DOHH2 (cell line): ENCODE measurements at regions not wholly inside any gene's neighbourhood (a gene's known extent, or its start where the extent isn't known, plus 50 kb on each side); places are given as distances from the start of the nearest gene placed in this dataset.

Experiments used
- H3F3A ChIP-seq: fragments of 200-600 bp; sonication (generic), shearing (Covaris generic); 2 replicates; pipeline ENCODE4 v1.6.0; 2016; ENCODE audit warnings: antibody characterized with exemption, mild to moderate bottlenecking; ENCODE audit not compliant: control insufficient read depth, insufficient read depth
- H3K27ac ChIP-seq: fragments of 200-600 bp; sonication (generic); 2 replicates; pipeline ENCODE4 v1.5.1; 2014; ENCODE audit warnings: low read depth, mild to moderate bottlenecking, low read length, moderate library complexity
- H3K27me3 ChIP-seq: fragments of 200-600 bp; sonication (generic); 2 replicates; pipeline ENCODE4 v1.6.1; 2014; ENCODE audit warnings: mild to moderate bottlenecking, low read length, mixed read lengths; ENCODE audit not compliant: control insufficient read depth
- H3K36me3 ChIP-seq: fragments of 200-600 bp; sonication (generic); 2 replicates; pipeline ENCODE4 v1.6.1; 2014; ENCODE audit warnings: mild to moderate bottlenecking, low read length, moderate library complexity, mixed read lengths; ENCODE audit not compliant: control insufficient read depth
- H3K4me1 ChIP-seq: fragments of 200-600 bp; sonication (generic); 2 replicates; pipeline ENCODE4 v1.6.1; 2014; ENCODE audit warnings: mild to moderate bottlenecking, low read length, mixed read lengths; ENCODE audit not compliant: control insufficient read depth
- H3K4me2 ChIP-seq: fragments of 200-600 bp; sonication (generic); 2 replicates; pipeline ENCODE4 v1.6.0; 2014; ENCODE audit warnings: mild to moderate bottlenecking, low read length, moderate library complexity
- H3K4me3 ChIP-seq: fragments of 200-600 bp; sonication (generic); 2 replicates; pipeline ENCODE4 v1.5.1; 2014; ENCODE audit warnings: mild to moderate bottlenecking, low read length, mixed read lengths
- H3K79me2 ChIP-seq: fragments of 200-600 bp; sonication (generic); 2 replicates; pipeline ENCODE4 v1.6.1; 2014; ENCODE audit warnings: mild to moderate bottlenecking, low read length, mixed read lengths; ENCODE audit not compliant: control insufficient read depth
- H3K9me2 ChIP-seq: fragments of 200-600 bp; sonication (generic); replicated peaks from 2 replicates; pipeline ENCODE4 v1.6.1; 2014; ENCODE audit warnings: mild to moderate bottlenecking, low read length, mixed read lengths; ENCODE audit not compliant: control insufficient read depth
- H3K9me3 ChIP-seq: fragments of 200-600 bp; sonication (generic); 2 replicates; pipeline ENCODE4 v1.6.1; 2014; ENCODE audit warnings: antibody characterized with exemption, low read length, mixed read lengths; ENCODE audit not compliant: control insufficient read depth, insufficient read depth
- H4K20me1 ChIP-seq: fragments of 200-600 bp; sonication (generic); 2 replicates; pipeline ENCODE4 v1.6.0; 2014; ENCODE audit warnings: low read depth, mild to moderate bottlenecking, antibody characterized with exemption, low read length, moderate library complexity; ENCODE audit not compliant: control insufficient read depth, insufficient read depth
- EZH2phosphoT487 ChIP-seq: fragments of 200-600 bp; sonication (generic); IDR thresholded peaks from 2 replicates; pipeline ENCODE4 v1.6.1; 2017; ENCODE audit warnings: borderline replicate concordance, mild to moderate bottlenecking, antibody characterized with exemption, low read length, moderate library complexity, mixed read lengths
- TF ChIP-seq, protein P1 (sequence below): fragments of 200-600 bp; sonication (generic); IDR thresholded peaks from one replicate; pipeline ENCODE4 v1.5.1; 2014; ENCODE audit warnings: antibody characterized with exemption, mild to moderate bottlenecking, low read depth, low read length; ENCODE audit not compliant: poor library complexity, severe bottlenecking

DNA sequence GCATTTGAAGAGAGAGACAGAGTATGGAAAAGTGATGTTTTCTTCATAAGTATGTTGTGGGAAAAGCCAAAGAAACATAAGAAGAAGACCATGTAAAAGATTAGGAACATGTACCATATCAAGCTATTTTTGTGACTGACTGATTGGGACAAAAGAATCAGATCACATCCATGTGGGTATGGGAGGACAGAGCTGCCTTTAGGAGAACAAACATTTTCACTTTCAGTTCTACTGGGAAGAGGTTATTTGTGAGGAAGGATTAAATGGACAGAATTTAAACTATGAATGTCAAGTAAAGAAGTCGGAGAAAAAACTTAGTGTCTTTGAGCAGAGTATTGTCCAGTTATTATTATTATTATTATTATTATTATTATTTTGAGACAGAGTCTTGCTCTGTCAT is 124.4 kb upstream of the HCRTR2 start:
- H3F3A ChIP-seq: no peaks in the 10 kb centered on the region
- no peaks in the 10 kb centered on the region for H3K36me3 ChIP-seq
- TF ChIP-seq, protein P1, sequence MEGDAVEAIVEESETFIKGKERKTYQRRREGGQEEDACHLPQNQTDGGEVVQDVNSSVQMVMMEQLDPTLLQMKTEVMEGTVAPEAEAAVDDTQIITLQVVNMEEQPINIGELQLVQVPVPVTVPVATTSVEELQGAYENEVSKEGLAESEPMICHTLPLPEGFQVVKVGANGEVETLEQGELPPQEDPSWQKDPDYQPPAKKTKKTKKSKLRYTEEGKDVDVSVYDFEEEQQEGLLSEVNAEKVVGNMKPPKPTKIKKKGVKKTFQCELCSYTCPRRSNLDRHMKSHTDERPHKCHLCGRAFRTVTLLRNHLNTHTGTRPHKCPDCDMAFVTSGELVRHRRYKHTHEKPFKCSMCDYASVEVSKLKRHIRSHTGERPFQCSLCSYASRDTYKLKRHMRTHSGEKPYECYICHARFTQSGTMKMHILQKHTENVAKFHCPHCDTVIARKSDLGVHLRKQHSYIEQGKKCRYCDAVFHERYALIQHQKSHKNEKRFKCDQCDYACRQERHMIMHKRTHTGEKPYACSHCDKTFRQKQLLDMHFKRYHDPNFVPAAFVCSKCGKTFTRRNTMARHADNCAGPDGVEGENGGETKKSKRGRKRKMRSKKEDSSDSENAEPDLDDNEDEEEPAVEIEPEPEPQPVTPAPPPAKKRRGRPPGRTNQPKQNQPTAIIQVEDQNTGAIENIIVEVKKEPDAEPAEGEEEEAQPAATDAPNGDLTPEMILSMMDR: no peak
- no peak for TF ChIP-seq EZH2phosphoT487
- H3K9me2 ChIP-seq: no peaks in the 10 kb centered on the region
- no peak overlapping the region for H3K4me2 ChIP-seq
- H3K27me3 ChIP-seq: no peaks in the 10 kb centered on the region
- no peak overlapping the region for H3K4me3 ChIP-seq
- no peaks in the 10 kb centered on the region for H4K20me1 ChIP-seq
- no peaks in the 10 kb centered on the region for H3K9me3 ChIP-seq
- H3K27ac ChIP-seq: no peak overlapping the region
- no peaks in the 10 kb centered on the region for H3K79me2 ChIP-seq
- H3K4me1 ChIP-seq: no peaks in the 10 kb centered on the region

DNA sequence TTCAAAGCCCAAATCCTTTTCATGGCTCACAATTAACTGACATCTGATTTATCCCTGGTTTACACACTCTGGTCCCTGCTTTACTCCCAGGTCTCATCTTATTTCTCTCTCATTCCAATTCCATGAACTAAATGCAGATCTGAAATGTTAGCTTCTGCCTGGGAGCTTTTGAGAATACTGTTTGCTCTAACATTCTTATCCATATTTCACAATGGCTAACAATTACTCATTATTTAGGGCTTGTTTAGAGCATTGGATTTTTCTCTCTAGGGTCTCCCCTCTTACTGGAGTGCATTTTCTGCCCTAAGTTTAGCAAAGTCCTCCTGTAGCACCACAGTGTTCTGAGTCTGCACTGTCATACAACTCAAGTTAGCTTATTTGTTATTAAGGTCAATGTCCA is 121.5 kb upstream of the HCRTR2 start:
- Histone ChIP-seq H4K20me1 (no peaks in the 10 kb centered on the region), H3K36me3 (no peaks in the 10 kb centered on the region), H3K27ac (no peak overlapping the region), H3K9me2 (no peaks in the 10 kb centered on the region), H3K4me3 (no peak overlapping the region), H3K4me2 (no peak overlapping the region), H3K9me3 (no peaks in the 10 kb centered on the region), H3F3A (no peaks in the 10 kb centered on the region), H3K4me1 (no peaks in the 10 kb centered on the region), H3K27me3 (no peaks in the 10 kb centered on the region), H3K79me2 (no peaks in the 10 kb centered on the region)
- TF ChIP-seq, protein P1: no peak
- no peak for TF ChIP-seq EZH2phosphoT487

DNA sequence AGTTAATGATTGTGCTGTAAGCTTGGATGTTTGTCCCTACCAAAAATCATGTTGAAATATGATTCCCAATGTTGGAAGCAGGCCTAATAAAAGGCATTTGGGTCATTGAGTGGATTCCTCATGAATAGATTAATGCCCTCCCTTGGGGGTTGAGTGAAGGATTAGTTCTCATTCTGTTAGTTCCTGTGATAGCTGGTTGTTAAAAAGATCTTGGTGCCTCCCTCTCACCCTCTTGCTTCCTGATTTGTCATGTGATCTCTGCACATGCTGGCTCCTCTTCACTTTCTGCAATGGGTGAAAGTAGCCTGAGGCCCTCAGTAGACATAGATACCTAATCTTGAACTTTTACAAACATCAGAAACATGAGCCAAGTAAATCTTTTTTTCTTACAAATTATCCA is 115.6 kb upstream of the HCRTR2 start:
- Histone ChIP-seq H3K79me2 (no peaks in the 10 kb centered on the region), H3K4me1 (no peaks in the 10 kb centered on the region), H3K4me2 (no peak overlapping the region), H3F3A (no peaks in the 10 kb centered on the region), H3K9me2 (no peaks in the 10 kb centered on the region), H3K27me3 (no peaks in the 10 kb centered on the region), H3K9me3 (no peaks in the 10 kb centered on the region), H3K36me3 (no peaks in the 10 kb centered on the region), H3K27ac (no peak overlapping the region), H3K4me3 (no peak overlapping the region), H4K20me1 (no peaks in the 10 kb centered on the region)
- TF ChIP-seq, protein P1: no peak
- TF ChIP-seq EZH2phosphoT487: no peak
